IMR-90 (cell line): ENCODE measurements at regions not wholly inside any gene's neighbourhood (a gene's known extent, or its start where the extent isn't known, plus 50 kb on each side); places are given as distances from the start of the nearest gene placed in this dataset.

Source experiments
- ATAC-seq: fragments of 200-7000 bp; cut with Tn5 transposase; 2 replicates; pipeline ENCODE4 v1.9.1; 2020; ENCODE audit warnings: low read depth, mild to moderate bottlenecking, moderate library complexity
- BruUV-seq: library from RNA; stranded (reverse); fragments of 400-500 nt; replicated peaks from 2 replicates; lab custom pipeline; 2021; lab: Mats Ljungman, UMichigan
- CTCF ChIA-PET: fragments of 300-600 bp; formaldehyde crosslinking; extraction: SDS; loops from one replicate; lab custom pipeline; 2021; ENCODE audit warnings: antibody characterized with exemption; lab: Yijun Ruan, JAX
- POLR2A ChIA-PET: fragments of 300-600 bp; sonication (Branson Sonifier 250); formaldehyde crosslinking; loops from one replicate; lab custom pipeline; 2022; ENCODE audit warnings: antibody characterized with exemption; ENCODE audit not compliant: unreplicated experiment; lab: Charles Lee
- DNase-seq: peaks from one replicate; pipeline ENCODE4 v3.0.0; 2013
- H2AFZ ChIP-seq: replicated peaks from 2 replicates; pipeline ENCODE3; 2013; ENCODE audit warnings: low read length, mild to moderate bottlenecking; ENCODE audit not compliant: poor library complexity
- H2AK5ac ChIP-seq: 2 replicates; pipeline ENCODE4 v1.6.1; 2013; ENCODE audit warnings: low read depth, low read length, inconsistent platforms
- H2AK9ac ChIP-seq: replicated peaks from 2 replicates; pipeline ENCODE3; 2013; ENCODE audit warnings: mild to moderate bottlenecking, low read depth, low read length, moderate library complexity; ENCODE audit not compliant: poor library complexity
- H2BK120ac ChIP-seq: 2 replicates; pipeline ENCODE4 v1.6.1; 2013; ENCODE audit warnings: low read depth, low read length, inconsistent platforms
- H2BK15ac ChIP-seq: 3 replicates; pipeline ENCODE4 v1.6.1; 2013; ENCODE audit warnings: low read depth, low read length, inconsistent platforms
- H2BK20ac ChIP-seq: 2 replicates; pipeline ENCODE4 v1.6.1; 2013; ENCODE audit warnings: low read depth, mild to moderate bottlenecking, inconsistent platforms, low read length, moderate library complexity
- H2BK5ac ChIP-seq: 2 replicates; pipeline ENCODE4 v1.6.1; 2013; ENCODE audit warnings: mild to moderate bottlenecking, low read depth, low read length, inconsistent platforms; ENCODE audit not compliant: poor library complexity, severe bottlenecking
- H3K14ac ChIP-seq: replicated peaks from 2 replicates; pipeline ENCODE4 v1.6.1; 2013; ENCODE audit warnings: low read depth, low read length, inconsistent platforms
- H3K18ac ChIP-seq: 2 replicates; pipeline ENCODE4 v1.6.1; 2013; ENCODE audit warnings: low read depth, low read length, control low read depth
- H3K23ac ChIP-seq: 2 replicates; pipeline ENCODE4 v1.6.1; 2013; ENCODE audit warnings: low read depth, low read length, inconsistent platforms
- H3K27ac ChIP-seq: 2 replicates; pipeline ENCODE4 v1.5.1; 2013; ENCODE audit warnings: mild to moderate bottlenecking, control low read depth, low read length; ENCODE audit not compliant: insufficient read depth
- H3K27me3 ChIP-seq: 2 replicates; pipeline ENCODE4 v1.6.1; 2013; ENCODE audit warnings: low read length; ENCODE audit not compliant: control insufficient read depth, insufficient read depth
- H3K36me3 ChIP-seq: 2 replicates; pipeline ENCODE4 v1.6.1; 2013; ENCODE audit warnings: low read length, mixed read lengths; ENCODE audit not compliant: control insufficient read depth, insufficient read depth
- H3K4ac ChIP-seq: 2 replicates; pipeline ENCODE4 v1.6.1; 2013; ENCODE audit warnings: low read depth, low read length, inconsistent platforms
- H3K4me1 ChIP-seq: 2 replicates; pipeline ENCODE4 v1.6.1; 2013; ENCODE audit warnings: low read length, mixed read lengths; ENCODE audit not compliant: control insufficient read depth, insufficient read depth
- H3K4me2 ChIP-seq: 2 replicates; pipeline ENCODE4 v1.6.1; 2013; ENCODE audit warnings: low read depth, mild to moderate bottlenecking, control low read depth, low read length, moderate library complexity
- H3K4me3 ChIP-seq: 2 replicates; pipeline ENCODE4 v1.5.1; 2013; ENCODE audit warnings: low read depth, mild to moderate bottlenecking, control low read depth, low read length, moderate library complexity; ENCODE audit not compliant: insufficient read depth
- H3K56ac ChIP-seq: 2 replicates; pipeline ENCODE4 v1.6.1; 2013; ENCODE audit warnings: low read length, inconsistent platforms; ENCODE audit not compliant: insufficient read depth; ENCODE audit errors: extremely low read depth
- H3K79me1 ChIP-seq, 2 experiments: 2 replicates each; pipeline ENCODE4 v1.6.1; 2013; ENCODE audit warnings: low read length in 2 of 2, inconsistent platforms in 1 of 2, low read depth in 1 of 2
- H3K9ac ChIP-seq: 2 replicates; pipeline ENCODE4 v1.6.1; 2013; ENCODE audit warnings: low read depth, low read length, control low read depth
- H3K9me1 ChIP-seq: 2 replicates; pipeline ENCODE4 v1.6.1; 2013; ENCODE audit warnings: low read length, inconsistent platforms; ENCODE audit not compliant: insufficient read depth
- H3K9me3 ChIP-seq: 2 replicates; pipeline ENCODE4 v1.6.1; 2013; ENCODE audit warnings: low read length; ENCODE audit not compliant: control insufficient read depth, insufficient read depth
- H4K20me1 ChIP-seq: 2 replicates; pipeline ENCODE4 v1.6.1; 2013; ENCODE audit warnings: low read length, inconsistent platforms; ENCODE audit not compliant: insufficient read depth
- H4K5ac ChIP-seq: 2 replicates; pipeline ENCODE4 v1.6.1; 2013; ENCODE audit warnings: mild to moderate bottlenecking, low read depth, low read length, control low read depth
- H4K8ac ChIP-seq, 2 experiments: 2 replicates each; pipeline ENCODE4 v1.6.1; 2013; ENCODE audit warnings: low read depth in 2 of 2, low read length in 2 of 2, control low read depth in 1 of 2, inconsistent platforms in 1 of 2
- H4K91ac ChIP-seq: 2 replicates; pipeline ENCODE4 v1.6.1; 2013; ENCODE audit warnings: low read depth, low read length, inconsistent platforms; ENCODE audit not compliant: insufficient read depth
- BHLHE40 ChIP-seq: fragments of 150-350 bp; IDR thresholded peaks from 2 replicates; pipeline ENCODE4 v1.6.1; 2016; ENCODE audit warnings: mild to moderate bottlenecking, low read depth, low read length
- CEBPB ChIP-seq: IDR thresholded peaks from 2 replicates; pipeline ENCODE4 v1.6.1; 2012; ENCODE audit warnings: low read depth, low read length, improper control_type of control experiment
- RAD21 ChIP-seq: IDR thresholded peaks from 2 replicates; pipeline ENCODE4 v1.6.1; 2012; ENCODE audit warnings: low read length, improper control_type of control experiment
- RFX5 ChIP-seq: IDR thresholded peaks from 2 replicates; pipeline ENCODE4 v1.8.0; 2012; ENCODE audit warnings: low read depth, mild to moderate bottlenecking, low read length, moderate library complexity
- WGBS, 2 experiments: methylation state at CpG; one replicate each; pipeline versions ENCODE4 v1.1.5 to v1.1.7; 2013; ENCODE audit warnings: missing lambda C conversion rate in 2 of 2; ENCODE audit not compliant: insufficient read length in 1 of 2; ENCODE audit errors: extremely low coverage in 2 of 2; 5-methylcytosine and 5-hydroxymethylcytosine counted together
- dilution Hi-C: fragments of 300-500 bp; cut with HindIII; formaldehyde crosslinking; loops from one replicate; pipeline ENCODE4 v1.14.3; 2018; ENCODE audit warnings: low sequenced_read_pairs; ENCODE audit not compliant: unreplicated experiment
- in situ Hi-C: fragments of 300-500 bp; cut with MboI; formaldehyde crosslinking; loops from 3 replicates; pipeline ENCODE4 v1.14.3; 2019; ENCODE audit warnings: low sequenced_read_pairs, inconsistent platforms, mixed read lengths
- intact Hi-C: fragments of 100-400 bp; cut with micrococcal nuclease; formaldehyde crosslinking; loops from 2 replicates; pipeline ENCODE4 v1.10.0; 2022
- TF ChIP-seq, protein P1 (sequence below): conservative IDR thresholded peaks from 2 replicates; pipeline ENCODE4 v1.5.1; 2012; ENCODE audit warnings: mild to moderate bottlenecking, low read depth, low read length, improper control_type of control experiment

DNA sequence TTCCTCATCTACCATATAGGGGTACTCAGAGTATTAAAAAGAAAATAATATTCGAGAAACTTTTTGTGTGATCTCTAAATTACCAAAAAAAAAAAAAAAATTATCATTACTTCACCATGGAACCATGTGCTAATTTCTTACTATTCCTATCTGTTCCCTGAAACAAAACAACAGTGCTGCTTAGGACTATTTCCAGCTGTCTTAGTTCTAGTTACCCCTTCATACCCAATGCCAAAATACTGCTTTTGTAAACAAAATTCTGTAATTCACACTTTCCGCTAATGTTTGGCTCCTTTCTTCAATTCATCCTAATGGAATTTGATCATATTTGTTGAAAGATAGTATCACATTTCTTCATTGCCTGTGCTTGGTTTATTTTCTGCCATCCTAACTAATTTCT, 470.2 kb downstream of the BTG1 start:
- CTCF ChIA-PET = interaction anchor here (0.9 kb wide), 1 partner anchor 13 kb away, joined by 3 read pairs; no protein-coding TSS in a partner anchor

More for the DNA sequence above, 470.2 kb downstream of the BTG1 start:
- Histone ChIP-seq H3K36me3 (no peaks in the 10 kb centered on the region), H3K27ac (no peak overlapping the region), H3K4me2 (no peak overlapping the region), H3K9me1 (no peaks in the 10 kb centered on the region), H2AFZ (no peak overlapping the region), H2AK5ac (no peak overlapping the region), H3K18ac (no peak overlapping the region), H3K4me3 (no peak overlapping the region), H2BK15ac (no peak overlapping the region), H4K8ac (no peak overlapping the region), H3K9me3 (no peaks in the 10 kb centered on the region), H3K27me3 (no peaks in the 10 kb centered on the region; the same call in 1 of the 2 replicates), H4K5ac (no peak overlapping the region), H3K4ac (no peak overlapping the region), H2BK5ac (no peak overlapping the region), H4K91ac (no peak overlapping the region), H3K79me1 (no peaks in the 10 kb centered on the region), H2AK9ac (no peak overlapping the region), H3K9ac (no peak overlapping the region), H2BK20ac (no peak overlapping the region), H3K56ac (no peak overlapping the region), H2BK120ac (no peak overlapping the region), H4K20me1 (no peaks in the 10 kb centered on the region), H3K14ac (no peak overlapping the region), H3K23ac (no peak overlapping the region), H3K4me1 (no peaks in the 10 kb centered on the region)
- no CpG with 5 or more reads among the region's 2 CpGs for whole genome bisulfite sequencing, 2 experiments
- ATAC-seq (no peak), DNase-seq (no peak)
- POLR2A ChIA-PET = no interaction called here
- dilution Hi-C loops (no loop called here), intact Hi-C loops (no loop called here), in situ Hi-C loops (no loop called here)
- TF ChIP-seq, protein P1, sequence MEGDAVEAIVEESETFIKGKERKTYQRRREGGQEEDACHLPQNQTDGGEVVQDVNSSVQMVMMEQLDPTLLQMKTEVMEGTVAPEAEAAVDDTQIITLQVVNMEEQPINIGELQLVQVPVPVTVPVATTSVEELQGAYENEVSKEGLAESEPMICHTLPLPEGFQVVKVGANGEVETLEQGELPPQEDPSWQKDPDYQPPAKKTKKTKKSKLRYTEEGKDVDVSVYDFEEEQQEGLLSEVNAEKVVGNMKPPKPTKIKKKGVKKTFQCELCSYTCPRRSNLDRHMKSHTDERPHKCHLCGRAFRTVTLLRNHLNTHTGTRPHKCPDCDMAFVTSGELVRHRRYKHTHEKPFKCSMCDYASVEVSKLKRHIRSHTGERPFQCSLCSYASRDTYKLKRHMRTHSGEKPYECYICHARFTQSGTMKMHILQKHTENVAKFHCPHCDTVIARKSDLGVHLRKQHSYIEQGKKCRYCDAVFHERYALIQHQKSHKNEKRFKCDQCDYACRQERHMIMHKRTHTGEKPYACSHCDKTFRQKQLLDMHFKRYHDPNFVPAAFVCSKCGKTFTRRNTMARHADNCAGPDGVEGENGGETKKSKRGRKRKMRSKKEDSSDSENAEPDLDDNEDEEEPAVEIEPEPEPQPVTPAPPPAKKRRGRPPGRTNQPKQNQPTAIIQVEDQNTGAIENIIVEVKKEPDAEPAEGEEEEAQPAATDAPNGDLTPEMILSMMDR = no peak
- no peak for TF ChIP-seq CEBPB
- TF ChIP-seq RAD21 = no peak
- no peak for TF ChIP-seq BHLHE40
- no peak for TF ChIP-seq RFX5
- BruUV-seq = no TSS peak
